A549 (cell line): ENCODE measurements at regions not wholly inside any gene's neighbourhood (a gene's known extent, or its start where the extent isn't known, plus 50 kb on each side); places are given as distances from the start of the nearest gene placed in this dataset.

Experiments
- CBX2 ChIP-seq: fragments of 200-600 bp; sonication (generic); IDR thresholded peaks from 2 replicates; pipeline ENCODE4 v1.6.1; 2016; ENCODE audit warnings: low read depth, mild to moderate bottlenecking, borderline replicate concordance
- CEBPB ChIP-seq, 2 experiments: fragments of >200 bp in 1 of 2; sonication (Bioruptor Twin) in 1 of 2; formaldehyde crosslinking in 1 of 2; IDR thresholded peaks; 2 replicates each; pipeline ENCODE4 v1.6.1; 2012 to 2016
- CHD2 ChIP-seq: fragments of 150-350 bp; IDR thresholded peaks from 2 replicates; pipeline ENCODE4 v1.6.1; 2014; ENCODE audit warnings: low read length; ENCODE audit not compliant: partially characterized antibody
- EP300 ChIP-seq, 2 experiments: fragments of >200 bp; sonication (Bioruptor Twin); formaldehyde crosslinking; IDR thresholded peaks; 2 replicates in 1 of 2; 3 replicates in 1 of 2; pipeline ENCODE4 v1.6.1; 2016 to 2017
- KDM1A ChIP-seq: fragments of 200-600 bp; sonication (generic); IDR thresholded peaks from 2 replicates; pipeline ENCODE4 v1.6.1; 2016; ENCODE audit warnings: low read depth, mild to moderate bottlenecking
- POLR2A ChIP-seq: IDR thresholded peaks from 2 replicates; pipeline ENCODE4 v1.6.1; 2012; ENCODE audit warnings: mild to moderate bottlenecking, low read length
- RCOR1 ChIP-seq: fragments of 150-350 bp; IDR thresholded peaks from 2 replicates; pipeline ENCODE4 v1.6.1; 2014; ENCODE audit warnings: antibody characterized with exemption, low read length, low read depth
- RFX5 ChIP-seq: fragments of 450-650 bp; IDR thresholded peaks from 2 replicates; pipeline ENCODE4 v1.7.1; 2014; ENCODE audit warnings: antibody characterized with exemption, mild to moderate bottlenecking, moderate library complexity
- ZFP36 ChIP-seq: fragments of 450-650 bp; IDR thresholded peaks from 2 replicates; pipeline ENCODE4 v1.6.1; 2014; ENCODE audit warnings: borderline replicate concordance; ENCODE audit not compliant: partially characterized antibody
- TF ChIP-seq, protein P1 (sequence below): fragments of >200 bp; sonication (Bioruptor Twin); formaldehyde crosslinking; IDR thresholded peaks from 3 replicates; pipeline ENCODE4 v1.5.1; 2016
- TF ChIP-seq, protein P2 (sequence below): fragments of 150-350 bp; IDR thresholded peaks from 2 replicates; pipeline ENCODE4 v1.6.1; 2014; ENCODE audit warnings: low read depth, mild to moderate bottlenecking, low read length

DNA sequence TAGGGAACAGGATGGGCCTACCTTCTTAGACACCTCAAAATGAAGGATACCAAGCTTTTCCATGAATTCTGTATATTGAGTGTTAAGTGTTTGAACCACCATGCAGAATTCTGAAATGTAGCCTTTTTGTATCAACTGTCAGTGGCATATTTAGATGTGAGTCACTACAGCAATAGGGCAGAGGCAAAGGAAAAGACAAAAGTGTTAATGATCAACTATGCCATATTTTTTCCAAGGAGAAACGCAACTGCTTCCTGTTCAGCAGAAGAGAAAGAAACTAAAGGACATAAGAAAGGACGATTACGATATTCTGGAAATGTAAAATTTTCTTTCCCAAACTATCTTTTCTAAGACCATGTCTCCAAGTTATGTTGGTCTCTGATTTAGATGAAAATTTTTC lies 104.6 kb upstream of the RSPO3 start:
- TF ChIP-seq ZFP36 (no peak), POLR2A (no peak), CEBPB (IDR thresholded peaks at IDR 0.05) (no peak), CBX2 (no peak), RCOR1 (no peak), KDM1A (no peak), CHD2 (no peak), EP300 (IDR thresholded peaks at IDR 0.05) (no peak), RFX5 (no peak)
- TF ChIP-seq, protein P1, sequence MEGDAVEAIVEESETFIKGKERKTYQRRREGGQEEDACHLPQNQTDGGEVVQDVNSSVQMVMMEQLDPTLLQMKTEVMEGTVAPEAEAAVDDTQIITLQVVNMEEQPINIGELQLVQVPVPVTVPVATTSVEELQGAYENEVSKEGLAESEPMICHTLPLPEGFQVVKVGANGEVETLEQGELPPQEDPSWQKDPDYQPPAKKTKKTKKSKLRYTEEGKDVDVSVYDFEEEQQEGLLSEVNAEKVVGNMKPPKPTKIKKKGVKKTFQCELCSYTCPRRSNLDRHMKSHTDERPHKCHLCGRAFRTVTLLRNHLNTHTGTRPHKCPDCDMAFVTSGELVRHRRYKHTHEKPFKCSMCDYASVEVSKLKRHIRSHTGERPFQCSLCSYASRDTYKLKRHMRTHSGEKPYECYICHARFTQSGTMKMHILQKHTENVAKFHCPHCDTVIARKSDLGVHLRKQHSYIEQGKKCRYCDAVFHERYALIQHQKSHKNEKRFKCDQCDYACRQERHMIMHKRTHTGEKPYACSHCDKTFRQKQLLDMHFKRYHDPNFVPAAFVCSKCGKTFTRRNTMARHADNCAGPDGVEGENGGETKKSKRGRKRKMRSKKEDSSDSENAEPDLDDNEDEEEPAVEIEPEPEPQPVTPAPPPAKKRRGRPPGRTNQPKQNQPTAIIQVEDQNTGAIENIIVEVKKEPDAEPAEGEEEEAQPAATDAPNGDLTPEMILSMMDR = no peak
- TF ChIP-seq, protein P2, sequence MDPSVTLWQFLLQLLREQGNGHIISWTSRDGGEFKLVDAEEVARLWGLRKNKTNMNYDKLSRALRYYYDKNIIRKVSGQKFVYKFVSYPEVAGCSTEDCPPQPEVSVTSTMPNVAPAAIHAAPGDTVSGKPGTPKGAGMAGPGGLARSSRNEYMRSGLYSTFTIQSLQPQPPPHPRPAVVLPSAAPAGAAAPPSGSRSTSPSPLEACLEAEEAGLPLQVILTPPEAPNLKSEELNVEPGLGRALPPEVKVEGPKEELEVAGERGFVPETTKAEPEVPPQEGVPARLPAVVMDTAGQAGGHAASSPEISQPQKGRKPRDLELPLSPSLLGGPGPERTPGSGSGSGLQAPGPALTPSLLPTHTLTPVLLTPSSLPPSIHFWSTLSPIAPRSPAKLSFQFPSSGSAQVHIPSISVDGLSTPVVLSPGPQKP = no peak
